Activated B cell treated with CpG ODN at 0.5 μM for 24 hours (primary cell): ENCODE measurements at regions not wholly inside any gene's neighbourhood (a gene's known extent, or its start where the extent isn't known, plus 50 kb on each side); places are given as distances from the start of the nearest gene placed in this dataset.
"Not testable (repeated sequence)": the region's sequence is repeated elsewhere in the genome, so short reads cannot be mapped to it uniquely, and the experiment has no call there.

ENCODE experiments used
- ATAC-seq: fragments of 200-7000 bp; cut with Tn5 transposase; one replicate; pipeline ENCODE4 v1.10.0; 2021; ENCODE audit warnings: low read depth, mild to moderate bottlenecking, moderate library complexity
- CTCF ChIA-PET: fragments of 350-600 bp; sonication (Branson Sonifier 250); formaldehyde crosslinking; loops from one replicate; lab custom pipeline; 2021; ENCODE audit warnings: antibody characterized with exemption; lab: Charles Lee
- POLR2A ChIA-PET: fragments of 350-600 bp; sonication (Branson Sonifier 250); formaldehyde crosslinking; loops from one replicate; lab custom pipeline; 2021; ENCODE audit warnings: antibody characterized with exemption; lab: Charles Lee
- DNase-seq: peaks from one replicate; pipeline ENCODE4 v3.0.0; 2022
- H3K27ac Mint-ChIP-seq: one replicate; pipeline ENCODE4 v1.8.0; 2020; ENCODE audit warnings: mixed read lengths
- H3K27me3 Mint-ChIP-seq: one replicate; pipeline ENCODE4 v1.8.0; 2021; ENCODE audit warnings: mixed read lengths
- H3K36me3 Mint-ChIP-seq: one replicate; pipeline ENCODE4 v1.8.0; 2021; ENCODE audit warnings: low read depth, mixed read lengths
- H3K4me1 Mint-ChIP-seq: one replicate; pipeline ENCODE4 v1.8.0; 2021; ENCODE audit warnings: mixed read lengths
- H3K4me3 Mint-ChIP-seq: one replicate; pipeline ENCODE4 v1.8.0; 2020; ENCODE audit warnings: mild to moderate bottlenecking, mixed read lengths
- H3K9me3 Mint-ChIP-seq: one replicate; pipeline ENCODE4 v1.8.0; 2020; ENCODE audit warnings: mixed read lengths
- CTCF ChIP-seq: fragments of 200-600 bp; IDR thresholded peaks from one replicate; pipeline ENCODE4 v1.8.0; 2022; ENCODE audit warnings: antibody characterized with exemption, mild to moderate bottlenecking
- intact Hi-C: fragments of 100-400 bp; cut with micrococcal nuclease; formaldehyde crosslinking; loops from one replicate; pipeline ENCODE4 v1.15.1; 2024

GRCh38 chrX:96182366-96182765, 502.3 kb upstream of the DIAPH2 start:
- CTCF ChIA-PET: no interaction called here
- no peaks in the 10 kb centered on the region for H3K4me1 Mint-ChIP-seq
- no peak for ATAC-seq
- no peak overlapping the region for H3K4me3 Mint-ChIP-seq
- POLR2A ChIA-PET: no interaction called here
- no peaks in the 10 kb centered on the region for H3K36me3 Mint-ChIP-seq
- no peaks in the 10 kb centered on the region for H3K9me3 Mint-ChIP-seq
- intact Hi-C loops: no loop called here
- DNase-seq: no peak
- H3K27ac Mint-ChIP-seq: no peak overlapping the region
- no peaks in the 10 kb centered on the region for H3K27me3 Mint-ChIP-seq
- TF ChIP-seq CTCF: no peak

DNA sequence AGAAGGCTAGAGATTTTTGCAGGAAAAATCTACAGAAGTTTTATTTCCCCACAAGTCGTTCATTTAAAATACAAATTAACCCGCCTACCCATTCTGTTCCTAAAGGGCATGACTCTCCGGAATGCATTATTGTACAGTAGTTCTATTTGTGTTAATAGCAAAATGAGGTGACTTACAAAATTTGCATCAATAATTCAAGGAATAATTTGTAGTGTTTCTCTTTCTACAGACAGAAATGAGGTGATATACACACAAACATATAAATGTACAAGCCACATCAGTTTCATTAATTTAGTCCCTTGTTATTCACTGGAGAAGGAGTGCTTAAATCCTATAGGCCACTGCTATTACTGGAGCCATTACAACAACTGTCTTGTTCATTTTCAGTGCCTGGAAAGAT, 501.3 kb upstream of the DIAPH2 start:
- ChIA-PET POLR2A (no interaction called here), CTCF (no interaction called here)
- Mint-ChIP-seq H3K4me3 (no peak overlapping the region), H3K36me3 (no peaks in the 10 kb centered on the region), H3K4me1 (no peaks in the 10 kb centered on the region), H3K27ac (no peak overlapping the region), H3K9me3 (no peaks in the 10 kb centered on the region), H3K27me3 (no peaks in the 10 kb centered on the region)
- no peak for TF ChIP-seq CTCF
- ATAC-seq: no peak
- DNase-seq: no peak
- intact Hi-C loops: no loop called here

GRCh38 chrX:96183843-96184242, 500.8 kb upstream of the DIAPH2 start:
- Mint-ChIP-seq H3K4me3 (no peak overlapping the region), H3K27me3 (no peaks in the 10 kb centered on the region), H3K36me3 (no peaks in the 10 kb centered on the region), H3K4me1 (no peaks in the 10 kb centered on the region), H3K9me3 (no peaks in the 10 kb centered on the region), H3K27ac (no peak overlapping the region)
- CTCF ChIA-PET: no interaction called here
- intact Hi-C loops: no loop called here
- ATAC-seq (no peak), DNase-seq (no peak)
- no peak for TF ChIP-seq CTCF
- POLR2A ChIA-PET: no interaction called here

DNA sequence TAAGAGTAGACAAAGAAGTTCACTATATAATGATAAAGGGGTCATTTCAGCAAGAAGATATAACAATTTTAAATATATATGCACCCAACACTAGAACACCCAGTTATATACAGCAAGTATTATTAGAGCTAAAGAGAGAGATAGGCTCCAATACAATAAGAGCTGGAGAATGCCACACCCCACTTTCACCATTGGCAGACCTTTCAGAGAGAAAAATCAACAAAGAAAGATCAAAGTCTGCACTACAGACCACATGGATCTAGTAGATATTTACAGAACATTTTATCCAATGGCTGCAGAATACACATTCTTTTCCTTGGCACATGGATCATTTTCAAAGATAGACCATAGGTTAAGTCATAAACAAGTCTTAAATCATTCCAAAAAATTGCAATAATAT, 479.7 kb upstream of the DIAPH2 start:
- intact Hi-C loops: no loop called here
- ATAC-seq (no peak), DNase-seq (no peak)
- Mint-ChIP-seq H3K9me3 (no peaks in the 10 kb centered on the region), H3K27me3 (no peaks in the 10 kb centered on the region), H3K36me3 (no peaks in the 10 kb centered on the region), H3K4me3 (no peak overlapping the region), H3K4me1 (no peaks in the 10 kb centered on the region), H3K27ac (no peak overlapping the region)
- ChIA-PET CTCF (no interaction called here), POLR2A (no interaction called here)
- no peak for TF ChIP-seq CTCF

DNA sequence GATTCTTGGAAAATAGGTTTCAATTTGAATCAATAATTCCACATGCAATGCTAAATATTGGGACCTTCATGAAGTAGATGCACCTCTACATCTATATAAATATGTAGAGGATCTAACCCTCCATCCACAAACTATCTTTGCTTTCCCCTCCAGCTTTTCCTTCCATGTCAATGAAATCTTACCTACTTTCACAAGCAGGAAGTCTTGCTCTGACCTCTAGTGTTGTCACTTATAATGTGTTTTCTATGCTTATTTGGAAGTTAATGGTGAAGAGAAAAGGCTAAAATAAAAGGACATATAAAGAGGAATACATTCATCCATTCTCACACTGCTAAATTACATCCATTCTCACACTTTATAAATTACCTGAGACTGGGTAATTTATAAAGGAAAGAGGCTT, 472.7 kb upstream of the DIAPH2 start:
- Mint-ChIP-seq H3K27ac (no peak overlapping the region), H3K27me3 (no peaks in the 10 kb centered on the region), H3K4me1 (no peaks in the 10 kb centered on the region), H3K36me3 (no peaks in the 10 kb centered on the region), H3K9me3 (no peaks in the 10 kb centered on the region), H3K4me3 (no peak overlapping the region)
- no peak for TF ChIP-seq CTCF
- DNase-seq (no peak), ATAC-seq (no peak)
- intact Hi-C loops: no loop called here
- CTCF ChIA-PET: no interaction called here
- POLR2A ChIA-PET: no interaction called here

DNA sequence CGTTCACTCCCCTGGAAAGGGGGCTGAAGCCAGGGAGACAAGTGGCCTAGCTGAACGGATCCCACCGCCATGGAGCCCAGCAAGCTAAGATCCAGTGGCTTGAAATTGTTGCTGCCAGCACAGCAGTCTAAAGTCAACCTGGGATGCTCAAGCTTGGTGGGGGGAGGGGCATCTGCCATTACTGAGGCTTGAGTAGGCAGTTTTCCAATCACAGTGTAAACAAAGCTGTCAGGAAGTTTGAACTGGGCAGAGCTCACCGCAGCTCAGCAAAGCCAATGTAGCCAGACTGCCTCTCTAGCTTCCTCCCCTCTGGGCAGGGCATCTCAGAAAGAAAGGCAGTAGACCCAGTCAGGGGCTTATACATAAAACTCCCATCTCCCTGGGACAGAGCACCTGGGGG, 470.0 kb upstream of the DIAPH2 start:
- POLR2A ChIA-PET, H3K9me3 Mint-ChIP-seq, H3K4me1 Mint-ChIP-seq, H3K36me3 Mint-ChIP-seq, intact Hi-C loops, DNase-seq, CTCF ChIA-PET, H3K27ac Mint-ChIP-seq, ATAC-seq, H3K27me3 Mint-ChIP-seq, H3K4me3 Mint-ChIP-seq: not testable (repeated sequence)
